ENCODE measurements at regions not wholly inside any gene's neighbourhood (a gene's known extent, or its start where the extent isn't known, plus 50 kb on each side); places are given as distances from the start of the nearest gene placed in this dataset.

GRCh38 chr15:100728371-100729201 is 126.2 kb downstream of the ASB7 start:
- Mint-ChIP-seq H3K4me3 (ENCODE audit: unreplicated experiment) (no peak overlapping the region), H3K36me3 (ENCODE audit: low read depth, unreplicated experiment) (no peaks in the 10 kb centered on the region), H3K9me3 (ENCODE audit: unreplicated experiment) (peaks cover 1% of the 10 kb centered on the region), H3K27me3 (ENCODE audit: low read depth, unreplicated experiment) (peaks cover 5% of the 10 kb centered on the region), H3K4me1 (ENCODE audit: low read depth, unreplicated experiment) (peaks cover 37% of the 10 kb centered on the region), H3K27ac (ENCODE audit: unreplicated experiment) (no peak overlapping the region)
- H3K4me2 ChIP-seq (ENCODE audit: low read length), result no peak overlapping the region
- no peaks in the 10 kb centered on the region for H3K9me3 ChIP-seq (ENCODE audit: insufficient read depth, low read depth, low read length)
- TF ChIP-seq CTCF (IDR thresholded peaks at IDR 0.05; ENCODE audit: insufficient read depth, low read depth, low read length), result no peak
- TF ChIP-seq EZH2 (IDR thresholded peaks at IDR 0.05; ENCODE audit: insufficient read depth, low read length), result no peak
- no peaks in the 10 kb centered on the region for H4K20me1 ChIP-seq (ENCODE audit: insufficient read depth, low read length)
- H3K4me3 ChIP-seq (ENCODE audit: insufficient read depth, low read depth, low read length), result no peak overlapping the region
- no peaks in the 10 kb centered on the region for H3K36me3 ChIP-seq (ENCODE audit: insufficient read depth, low read length)
- no peaks in the 10 kb centered on the region for H3K27me3 ChIP-seq (ENCODE audit: insufficient read depth, low read length)
- H3K27ac ChIP-seq (ENCODE audit: low read depth, low read length), result no peak overlapping the region
- FAIRE-seq (no peak), DNase-seq (ENCODE audit: low read depth) (no peak)
- H3K4me1 ChIP-seq (ENCODE audit: insufficient read depth, low read length), result peaks cover 37% of the 10 kb centered on the region
- H2AFZ ChIP-seq (ENCODE audit: low read depth, low read length), result no peak overlapping the region
- H3K79me2 ChIP-seq (ENCODE audit: insufficient read depth, low read length), result no peaks in the 10 kb centered on the region
- H3K9ac ChIP-seq (ENCODE audit: low read length), result no peak overlapping the region

DNA sequence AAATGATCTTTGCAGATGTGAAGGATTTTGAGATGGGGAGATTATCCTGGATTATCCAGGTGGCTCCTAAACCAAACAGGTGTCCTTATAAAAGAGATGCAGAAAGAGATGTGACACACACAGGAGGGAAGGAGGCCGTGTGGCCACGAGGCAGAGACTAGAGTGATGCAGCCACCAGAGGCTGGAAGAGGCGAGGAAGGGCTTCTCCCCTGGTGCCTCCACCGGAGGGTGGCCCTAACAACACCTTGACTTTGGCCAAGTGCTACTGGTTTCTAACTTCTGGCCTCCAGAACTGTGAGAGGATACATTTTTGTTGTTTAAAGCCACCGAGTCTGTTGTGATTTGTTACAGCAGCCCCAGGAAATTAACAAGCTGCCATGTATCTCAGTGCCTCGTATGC is 127.1 kb downstream of the ASB7 start:
- H3K4me1 Mint-ChIP-seq (ENCODE audit: low read depth, unreplicated experiment), result peaks cover 39% of the 10 kb centered on the region
- TF ChIP-seq EZH2 (IDR thresholded peaks at IDR 0.05; ENCODE audit: insufficient read depth, low read length) (no peak), CTCF (IDR thresholded peaks at IDR 0.05; ENCODE audit: insufficient read depth, low read depth, low read length) (no peak)
- H3K4me1 ChIP-seq (ENCODE audit: insufficient read depth, low read length), result peaks cover 36% of the 10 kb centered on the region
- H3K27me3 Mint-ChIP-seq (ENCODE audit: low read depth, unreplicated experiment), result peaks cover 5% of the 10 kb centered on the region
- FAIRE-seq, result no peak
- no peaks in the 10 kb centered on the region for H4K20me1 ChIP-seq (ENCODE audit: insufficient read depth, low read length)
- no peaks in the 10 kb centered on the region for H3K79me2 ChIP-seq (ENCODE audit: insufficient read depth, low read length)
- H3K27ac ChIP-seq (ENCODE audit: low read depth, low read length), result no peak overlapping the region
- H3K9me3 ChIP-seq (ENCODE audit: insufficient read depth, low read depth, low read length), result no peaks in the 10 kb centered on the region
- H3K9ac ChIP-seq (ENCODE audit: low read length), result no peak overlapping the region
- H2AFZ ChIP-seq (ENCODE audit: low read depth, low read length), result no peak overlapping the region
- peaks cover 6% of the 10 kb centered on the region for H3K9me3 Mint-ChIP-seq (ENCODE audit: unreplicated experiment)
- DNase-seq (ENCODE audit: low read depth), result no peak
- no peaks in the 10 kb centered on the region for H3K36me3 ChIP-seq (ENCODE audit: insufficient read depth, low read length)
- no peaks in the 10 kb centered on the region for H3K27me3 ChIP-seq (ENCODE audit: insufficient read depth, low read length)
- H3K27ac Mint-ChIP-seq (ENCODE audit: unreplicated experiment), result peak overlapping the region; percentile 55
- no peak overlapping the region for H3K4me2 ChIP-seq (ENCODE audit: low read length)
- H3K4me3 Mint-ChIP-seq (ENCODE audit: unreplicated experiment), result no peak overlapping the region
- H3K36me3 Mint-ChIP-seq (ENCODE audit: low read depth, unreplicated experiment), result no peaks in the 10 kb centered on the region
- no peak overlapping the region for H3K4me3 ChIP-seq (ENCODE audit: insufficient read depth, low read depth, low read length)

GRCh38 chr15:100730129-100730528 is 127.7 kb downstream of the ASB7 start:
- no peak overlapping the region for H2AFZ ChIP-seq (ENCODE audit: low read depth, low read length)
- Mint-ChIP-seq H3K27ac (ENCODE audit: unreplicated experiment) (no peak overlapping the region), H3K4me3 (ENCODE audit: unreplicated experiment) (no peak overlapping the region), H3K27me3 (ENCODE audit: low read depth, unreplicated experiment) (peaks cover 5% of the 10 kb centered on the region), H3K4me1 (ENCODE audit: low read depth, unreplicated experiment) (peaks cover 36% of the 10 kb centered on the region), H3K36me3 (ENCODE audit: low read depth, unreplicated experiment) (no peaks in the 10 kb centered on the region), H3K9me3 (ENCODE audit: unreplicated experiment) (peaks cover 9% of the 10 kb centered on the region)
- no peak overlapping the region for H3K9ac ChIP-seq (ENCODE audit: low read length)
- FAIRE-seq (no peak), DNase-seq (ENCODE audit: low read depth) (no peak)
- no peaks in the 10 kb centered on the region for H4K20me1 ChIP-seq (ENCODE audit: insufficient read depth, low read length)
- no peaks in the 10 kb centered on the region for H3K27me3 ChIP-seq (ENCODE audit: insufficient read depth, low read length)
- H3K79me2 ChIP-seq (ENCODE audit: insufficient read depth, low read length), result no peaks in the 10 kb centered on the region
- no peak overlapping the region for H3K4me3 ChIP-seq (ENCODE audit: insufficient read depth, low read depth, low read length)
- no peaks in the 10 kb centered on the region for H3K9me3 ChIP-seq (ENCODE audit: insufficient read depth, low read depth, low read length)
- H3K4me2 ChIP-seq (ENCODE audit: low read length), result no peak overlapping the region
- H3K4me1 ChIP-seq (ENCODE audit: insufficient read depth, low read length), result peaks cover 31% of the 10 kb centered on the region
- H3K36me3 ChIP-seq (ENCODE audit: insufficient read depth, low read length), result no peaks in the 10 kb centered on the region
- H3K27ac ChIP-seq (ENCODE audit: low read depth, low read length), result no peak overlapping the region
- TF ChIP-seq CTCF (IDR thresholded peaks at IDR 0.05; ENCODE audit: insufficient read depth, low read depth, low read length), result no peak
- no peak for TF ChIP-seq EZH2 (IDR thresholded peaks at IDR 0.05; ENCODE audit: insufficient read depth, low read length)
